BE2C (cell line): ENCODE measurements at regions not wholly inside any gene's neighbourhood (a gene's known extent, or its start where the extent isn't known, plus 50 kb on each side); places are given as distances from the start of the nearest gene placed in this dataset.
"Not testable (repeated sequence)": the region's sequence is repeated elsewhere in the genome, so short reads cannot be mapped to it uniquely, and the experiment has no call there.

ENCODE experiments used
- DNase-seq: peaks from one replicate; pipeline ENCODE4 v3.0.0-alpha.2; 2020
- H3K27me3 ChIP-seq: fragments of 250-450 bp; sonication (Bioruptor Pico); 2 replicates; pipeline ENCODE4 v1.5.1; 2020; ENCODE audit warnings: mild to moderate bottlenecking
- H3K36me3 ChIP-seq: fragments of 250-450 bp; sonication (Bioruptor Pico); 2 replicates; pipeline ENCODE4 v1.5.1; 2020; ENCODE audit warnings: mild to moderate bottlenecking
- H3K4me1 ChIP-seq: fragments of 250-450 bp; sonication (Bioruptor Pico); 2 replicates; pipeline ENCODE4 v1.5.1; 2020
- H3K4me3 ChIP-seq: 2 replicates; pipeline ENCODE4 v1.5.1; 2011; ENCODE audit warnings: low read depth, low read length
- H3K9me3 ChIP-seq: fragments of 250-450 bp; sonication (Bioruptor Pico); 2 replicates; pipeline ENCODE4 v1.5.1; 2020
- CTCF ChIP-seq: IDR thresholded peaks from 2 replicates; pipeline ENCODE4 v1.5.1; 2012; ENCODE audit warnings: mild to moderate bottlenecking, low read depth, low read length

- no peaks in the 10 kb centered on the region for H3K27me3 ChIP-seq
- H3K9me3 ChIP-seq: no peaks in the 10 kb centered on the region
- DNase-seq: no peak
- H3K4me3 ChIP-seq: no peak overlapping the region
- no peaks in the 10 kb centered on the region for H3K36me3 ChIP-seq
- TF ChIP-seq CTCF: no peak
- no peaks in the 10 kb centered on the region for H3K4me1 ChIP-seq
Measured at GRCh38 chr22:26838471-26838825, 181.1 kb downstream of the MIAT start.

GRCh38 chr22:26839216-26839615 is 181.8 kb downstream of the MIAT start:
- no peaks in the 10 kb centered on the region for H3K4me1 ChIP-seq
- H3K9me3 ChIP-seq: no peaks in the 10 kb centered on the region
- TF ChIP-seq CTCF: no peak
- no peak overlapping the region for H3K4me3 ChIP-seq
- H3K27me3 ChIP-seq: no peaks in the 10 kb centered on the region
- no peak for DNase-seq
- no peaks in the 10 kb centered on the region for H3K36me3 ChIP-seq

- H3K4me1 ChIP-seq, H3K36me3 ChIP-seq, H3K27me3 ChIP-seq, H3K4me3 ChIP-seq, H3K9me3 ChIP-seq, DNase-seq: not testable (repeated sequence)
Measured at GRCh38 chr22:26840770-26841169, 183.4 kb downstream of the MIAT start.

- TF ChIP-seq CTCF: no peak
- Histone ChIP-seq H3K9me3 (no peaks in the 10 kb centered on the region), H3K4me1 (no peaks in the 10 kb centered on the region), H3K36me3 (no peaks in the 10 kb centered on the region), H3K27me3 (no peaks in the 10 kb centered on the region), H3K4me3 (no peak overlapping the region)
- DNase-seq: no peak
Measured at GRCh38 chr22:26842103-26842502, 184.7 kb downstream of the MIAT start.

- Histone ChIP-seq H3K4me1 (no peaks in the 10 kb centered on the region), H3K36me3 (no peaks in the 10 kb centered on the region), H3K4me3 (no peak overlapping the region), H3K27me3 (no peaks in the 10 kb centered on the region), H3K9me3 (no peaks in the 10 kb centered on the region)
- no peak for TF ChIP-seq CTCF
- DNase-seq: no peak
Measured at GRCh38 chr22:26845021-26845743, 187.8 kb downstream of the MIAT start.

GRCh38 chr22:26846076-26846475 is 188.7 kb downstream of the MIAT start:
- DNase-seq: no peak
- Histone ChIP-seq H3K9me3 (no peaks in the 10 kb centered on the region), H3K4me3 (no peak overlapping the region)

More at GRCh38 chr22:26846076-26846475, 188.7 kb downstream of the MIAT start:
- Histone ChIP-seq H3K36me3 (no peaks in the 10 kb centered on the region), H3K4me1 (no peaks in the 10 kb centered on the region), H3K27me3 (no peaks in the 10 kb centered on the region)
- no peak for TF ChIP-seq CTCF
